IMR-90 (cell line): ENCODE measurements at regions not wholly inside any gene's neighbourhood (a gene's known extent, or its start where the extent isn't known, plus 50 kb on each side); places are given as distances from the start of the nearest gene placed in this dataset.

ENCODE experiments used
- MAZ ChIP-seq: IDR thresholded peaks from 2 replicates; pipeline ENCODE4 v1.6.1; 2012; ENCODE audit warnings: low read depth, mild to moderate bottlenecking, low read length, improper control_type of control experiment, moderate library complexity, borderline replicate concordance
- RAD21 ChIP-seq: IDR thresholded peaks from 2 replicates; pipeline ENCODE4 v1.6.1; 2012; ENCODE audit warnings: low read length, improper control_type of control experiment
- RFX5 ChIP-seq: IDR thresholded peaks from 2 replicates; pipeline ENCODE4 v1.8.0; 2012; ENCODE audit warnings: low read depth, mild to moderate bottlenecking, low read length, moderate library complexity

GRCh38 chr7:132723506-132724081 lies 147.3 kb upstream of the PLXNA4 start:
- TF ChIP-seq RAD21 (no peak), RFX5 (no peak), MAZ (no peak)
